PC-3 (cell line): ENCODE measurements at regions not wholly inside any gene's neighbourhood (a gene's known extent, or its start where the extent isn't known, plus 50 kb on each side); places are given as distances from the start of the nearest gene placed in this dataset.

Source experiments
- EZH2phosphoT487 ChIP-seq: fragments of 300-600 bp; sonication (generic); IDR thresholded peaks from 2 replicates; pipeline ENCODE4 v1.6.1; 2018; ENCODE audit warnings: mild to moderate bottlenecking, antibody characterized with exemption, low read length, borderline replicate concordance
- TF ChIP-seq, protein P1 (sequence below): fragments of 300-600 bp; sonication (generic); conservative IDR thresholded peaks from 2 replicates; pipeline ENCODE4 v1.5.1; 2017; ENCODE audit warnings: antibody characterized with exemption, low read depth, mild to moderate bottlenecking, low read length

- no peak for TF ChIP-seq EZH2phosphoT487
- TF ChIP-seq, protein P1, sequence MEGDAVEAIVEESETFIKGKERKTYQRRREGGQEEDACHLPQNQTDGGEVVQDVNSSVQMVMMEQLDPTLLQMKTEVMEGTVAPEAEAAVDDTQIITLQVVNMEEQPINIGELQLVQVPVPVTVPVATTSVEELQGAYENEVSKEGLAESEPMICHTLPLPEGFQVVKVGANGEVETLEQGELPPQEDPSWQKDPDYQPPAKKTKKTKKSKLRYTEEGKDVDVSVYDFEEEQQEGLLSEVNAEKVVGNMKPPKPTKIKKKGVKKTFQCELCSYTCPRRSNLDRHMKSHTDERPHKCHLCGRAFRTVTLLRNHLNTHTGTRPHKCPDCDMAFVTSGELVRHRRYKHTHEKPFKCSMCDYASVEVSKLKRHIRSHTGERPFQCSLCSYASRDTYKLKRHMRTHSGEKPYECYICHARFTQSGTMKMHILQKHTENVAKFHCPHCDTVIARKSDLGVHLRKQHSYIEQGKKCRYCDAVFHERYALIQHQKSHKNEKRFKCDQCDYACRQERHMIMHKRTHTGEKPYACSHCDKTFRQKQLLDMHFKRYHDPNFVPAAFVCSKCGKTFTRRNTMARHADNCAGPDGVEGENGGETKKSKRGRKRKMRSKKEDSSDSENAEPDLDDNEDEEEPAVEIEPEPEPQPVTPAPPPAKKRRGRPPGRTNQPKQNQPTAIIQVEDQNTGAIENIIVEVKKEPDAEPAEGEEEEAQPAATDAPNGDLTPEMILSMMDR: no peak
These were observed 151.7 kb downstream of the DLEU7 start for GRCh38 chr13:50691681-50692263.
